ENCODE measurements at regions not wholly inside any gene's neighbourhood (a gene's known extent, or its start where the extent isn't known, plus 50 kb on each side); places are given as distances from the start of the nearest gene placed in this dataset.

- Histone ChIP-seq H3K4me1 (no peaks in the 10 kb centered on the region), H3K36me3 (no peaks in the 10 kb centered on the region), H3K27me3 (no peaks in the 10 kb centered on the region), H3K4me3 (no peak overlapping the region), H3K27ac (no peak overlapping the region), H3K9me3 (no peaks in the 10 kb centered on the region)
- 43 to 55% methylated on average over 4 of the region's 4 CpGs for WGBS, 2 donors
- TF ChIP-seq CTCF (IDR thresholded peaks at IDR 0.05): no peak
- no peak for TF ChIP-seq POLR2A (IDR thresholded peaks at IDR 0.05)
- intact Hi-C loops (cut with DNase I): no loop called here
- no peak for DNase-seq
These were observed 221.9 kb downstream of the LIG4 start for GRCh38 chr13:107993239-107993949.

GRCh38 chr13:107992542-107992941 is 222.8 kb downstream of the LIG4 start:
- H3K27me3 ChIP-seq: no peaks in the 10 kb centered on the region
- no peak for TF ChIP-seq CTCF (IDR thresholded peaks at IDR 0.05)
- no peak for TF ChIP-seq POLR2A (IDR thresholded peaks at IDR 0.05)
- H3K4me1 ChIP-seq: no peaks in the 10 kb centered on the region
- intact Hi-C loops (cut with DNase I): no loop called here
- DNase-seq: no peak
- H3K27ac ChIP-seq: no peak overlapping the region
- no peaks in the 10 kb centered on the region for H3K36me3 ChIP-seq
- no peak overlapping the region for H3K4me3 ChIP-seq
- no peaks in the 10 kb centered on the region for H3K9me3 ChIP-seq
- WGBS, 2 donors: 30 to 42% methylated on average over 2 of the region's 2 CpGs

GRCh38 chr13:107977071-107977574 is 238.2 kb downstream of the LIG4 start:
- no peak for DNase-seq
- H3K36me3 ChIP-seq: no peaks in the 10 kb centered on the region
- no peaks in the 10 kb centered on the region for H3K27me3 ChIP-seq
- WGBS, 2 donors: 70 to 76% methylated on average over 4 of the region's 4 CpGs
- H3K4me3 ChIP-seq: no peak overlapping the region
- TF ChIP-seq POLR2A (IDR thresholded peaks at IDR 0.05): no peak
- no peak for TF ChIP-seq CTCF (IDR thresholded peaks at IDR 0.05)
- intact Hi-C loops (cut with DNase I): no loop called here
- H3K4me1 ChIP-seq: no peaks in the 10 kb centered on the region
- no peak overlapping the region for H3K27ac ChIP-seq
- H3K9me3 ChIP-seq: peaks cover 0 to 3% (median 0%) of the 10 kb centered on the region in 3 donors

- TF ChIP-seq POLR2A (IDR thresholded peaks at IDR 0.05) (no peak), CTCF (IDR thresholded peaks at IDR 0.05) (no peak)
- 58 to 69% methylated on average over 4 of the region's 4 CpGs for WGBS, 2 donors
These were observed 238.7 kb downstream of the LIG4 start for GRCh38 chr13:107976628-107977027.

GRCh38 chr13:107974409-107974808 is 240.9 kb downstream of the LIG4 start:
- no peak overlapping the region for H3K4me3 ChIP-seq
- no peaks in the 10 kb centered on the region for H3K27me3 ChIP-seq
- no peak for TF ChIP-seq POLR2A (IDR thresholded peaks at IDR 0.05)
- no peak for TF ChIP-seq CTCF (IDR thresholded peaks at IDR 0.05)
- intact Hi-C loops (cut with DNase I): no loop called here
- no peak for DNase-seq
- WGBS, 2 donors: 62 to 79% methylated on average over 2 of the region's 2 CpGs
- no peak overlapping the region for H3K27ac ChIP-seq
- no peaks in the 10 kb centered on the region for H3K9me3 ChIP-seq
- no peaks in the 10 kb centered on the region for H3K36me3 ChIP-seq
- no peaks in the 10 kb centered on the region for H3K4me1 ChIP-seq

More at GRCh38 chr13:107976628-107977027, 238.7 kb downstream of the LIG4 start:
- H3K4me1 ChIP-seq: no peaks in the 10 kb centered on the region
- H3K36me3 ChIP-seq: no peaks in the 10 kb centered on the region
- DNase-seq: no peak
- intact Hi-C loops (cut with DNase I): no loop called here
- no peak overlapping the region for H3K4me3 ChIP-seq
- peaks cover 0 to 3% (median 0%) of the 10 kb centered on the region in 3 donors for H3K9me3 ChIP-seq
- no peak overlapping the region for H3K27ac ChIP-seq
- H3K27me3 ChIP-seq: no peaks in the 10 kb centered on the region
